Fibroblast of skin of right biceps (primary cell): ENCODE measurements at regions not wholly inside any gene's neighbourhood (a gene's known extent, or its start where the extent isn't known, plus 50 kb on each side); places are given as distances from the start of the nearest gene placed in this dataset.

Experiments used
- DNase-seq: peaks from one replicate; pipeline ENCODE4 v3.0.0-alpha.2; 2013

DNA sequence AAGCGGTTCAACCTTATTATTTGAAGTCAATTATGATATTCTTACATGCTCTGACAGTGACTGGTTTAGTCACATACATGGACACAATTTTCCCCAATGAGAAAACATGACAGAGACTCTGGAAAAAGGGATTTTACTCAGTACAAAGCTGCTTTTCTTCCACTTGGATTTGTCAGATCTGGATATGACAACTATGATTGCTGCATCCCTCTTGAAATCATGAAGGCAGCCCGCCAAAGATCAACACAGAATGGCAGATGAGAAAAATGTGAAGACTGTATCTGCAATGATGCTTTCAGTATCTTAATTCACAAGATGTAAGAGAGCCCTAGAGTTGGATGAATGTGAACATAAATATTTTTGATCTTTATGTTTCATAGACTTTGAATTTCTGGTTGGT lies 439.6 kb downstream of the CDH8 start:
- no peak for DNase-seq

DNA sequence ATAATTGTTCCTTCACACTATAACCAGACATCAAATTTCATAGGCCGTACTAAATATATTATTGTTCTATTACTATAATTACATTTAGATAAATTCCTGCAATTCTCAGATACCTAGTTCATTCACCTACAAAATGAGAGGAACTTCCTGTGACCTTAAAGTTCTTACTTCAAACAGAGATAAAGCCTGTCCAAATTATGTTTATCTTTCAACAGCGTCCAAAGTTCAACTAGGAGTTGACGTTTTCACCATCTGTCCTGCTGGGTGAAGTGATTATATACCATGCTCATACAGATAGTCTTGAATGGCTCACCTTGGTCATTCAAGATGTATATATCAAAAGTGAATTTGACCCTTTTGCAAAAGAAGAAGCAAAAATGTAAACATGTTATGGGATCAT lies 440.6 kb downstream of the CDH8 start:
- DNase-seq, result no peak

GRCh38 chr16:61590577-61590976 lies 445.7 kb downstream of the CDH8 start:
- DNase-seq, result no peak

DNA sequence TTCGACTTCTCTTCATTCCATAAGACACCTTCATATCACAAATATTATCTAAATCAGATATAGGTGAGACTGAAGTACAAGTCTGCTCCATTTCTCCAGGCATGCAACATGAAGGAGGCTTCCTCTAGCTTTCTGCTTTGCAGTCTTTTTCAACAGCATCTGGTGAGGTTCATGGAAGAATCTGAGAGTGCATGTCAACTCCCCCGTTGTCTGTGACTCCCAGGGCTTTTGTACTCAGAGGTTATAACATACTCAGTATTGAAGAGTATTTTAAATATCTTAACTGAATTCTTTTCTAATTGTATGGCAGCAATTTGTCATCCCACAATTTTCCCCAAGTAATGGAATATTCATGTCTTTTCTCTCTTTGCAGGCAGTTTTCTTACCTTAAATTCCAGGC lies 448.7 kb downstream of the CDH8 start:
- no peak for DNase-seq

GRCh38 chr16:61581417-61582046 lies 454.7 kb downstream of the CDH8 start:
- DNase-seq, result no peak

- DNase-seq, result no peak
Observed at GRCh38 chr16:61580579-61580978, 455.7 kb downstream of the CDH8 start.

- no peak for DNase-seq
Observed at GRCh38 chr16:61579195-61579594, 457.0 kb downstream of the CDH8 start.

DNA sequence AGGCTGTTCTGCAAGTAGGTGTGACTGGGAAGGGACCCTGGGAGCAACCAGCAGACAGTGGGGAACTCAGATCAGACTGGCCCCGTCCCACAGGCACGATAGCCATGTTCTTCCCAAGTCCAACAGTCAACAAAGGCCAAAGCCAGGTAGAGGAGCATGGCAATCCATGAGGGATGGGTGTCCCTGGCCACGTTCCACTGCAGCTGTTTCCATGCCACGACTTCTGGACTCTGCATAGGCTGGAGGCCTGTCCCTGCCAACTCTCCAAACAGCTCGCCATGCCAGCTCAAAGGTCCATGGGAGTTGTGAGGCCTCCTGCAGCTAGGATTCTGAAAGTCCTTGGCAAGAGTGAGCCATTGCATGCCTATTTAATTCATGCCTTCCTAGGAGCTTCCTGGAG lies 459.8 kb downstream of the CDH8 start:
- DNase-seq, result no peak

GRCh38 chr16:61575617-61576016 lies 460.6 kb downstream of the CDH8 start:
- DNase-seq, result no peak

GRCh38 chr16:61569028-61569427 lies 467.2 kb downstream of the CDH8 start:
- DNase-seq, result peak; percentile 20

- DNase-seq, result no peak
Observed at GRCh38 chr16:61564716-61565115, 471.5 kb downstream of the CDH8 start.

DNA sequence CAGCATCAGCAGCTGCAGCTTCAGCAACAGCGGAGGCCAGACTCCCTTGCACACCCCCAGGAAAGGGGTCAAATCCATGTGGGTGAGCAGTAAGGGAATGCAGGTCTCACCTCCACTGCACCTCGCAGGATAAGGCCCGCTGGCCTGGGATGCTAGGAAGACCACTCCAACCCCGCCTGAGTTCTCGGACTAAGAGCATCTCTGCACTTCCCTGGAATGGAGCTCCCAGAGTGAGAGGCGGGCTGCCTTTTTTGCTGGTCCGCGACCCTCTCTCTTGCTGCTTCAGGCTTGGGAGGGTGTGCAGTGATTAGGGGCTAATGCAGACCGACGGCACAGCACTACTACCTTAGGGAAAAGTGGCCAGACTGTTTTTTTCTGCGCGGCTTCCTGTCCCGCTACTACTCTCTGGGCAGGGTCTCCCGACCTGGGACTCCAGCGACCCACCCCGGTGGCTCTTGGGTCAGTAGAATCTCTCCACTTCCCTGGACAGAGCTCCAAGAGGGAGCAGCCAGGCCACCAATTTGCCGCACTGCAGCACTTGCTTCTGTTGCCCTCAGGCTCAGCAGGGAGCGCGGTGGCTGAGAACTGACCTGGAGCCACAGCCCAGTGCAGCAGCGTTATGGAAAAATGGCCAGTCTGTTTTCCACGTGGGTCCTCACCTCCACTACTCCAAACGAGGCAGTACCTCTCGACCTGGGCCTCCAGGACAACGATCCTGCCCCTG lies 480.4 kb downstream of the CDH8 start:
- no peak for DNase-seq

DNA sequence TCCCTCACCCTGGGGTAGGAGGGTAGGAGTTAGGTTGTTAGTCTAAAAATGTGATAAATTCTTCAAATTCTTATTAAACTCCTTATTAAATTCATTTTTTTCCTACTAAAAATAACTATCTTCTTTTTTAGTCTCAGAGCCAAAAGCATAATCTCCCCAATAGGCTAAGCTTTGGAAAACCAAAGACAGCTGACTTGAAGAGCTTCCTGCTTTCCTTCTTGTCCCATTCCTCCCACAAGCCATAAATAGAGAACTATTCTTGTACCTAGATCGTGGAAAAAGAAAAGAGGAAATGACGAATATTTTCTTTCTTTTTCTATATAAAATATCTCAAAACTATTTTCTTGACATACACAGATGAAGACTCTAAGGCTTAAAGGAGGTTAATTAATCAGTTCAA lies 486.9 kb downstream of the CDH8 start:
- no peak for DNase-seq

- DNase-seq, result peak; percentile 12
Observed at GRCh38 chr16:61547626-61548025, 488.6 kb downstream of the CDH8 start.

DNA sequence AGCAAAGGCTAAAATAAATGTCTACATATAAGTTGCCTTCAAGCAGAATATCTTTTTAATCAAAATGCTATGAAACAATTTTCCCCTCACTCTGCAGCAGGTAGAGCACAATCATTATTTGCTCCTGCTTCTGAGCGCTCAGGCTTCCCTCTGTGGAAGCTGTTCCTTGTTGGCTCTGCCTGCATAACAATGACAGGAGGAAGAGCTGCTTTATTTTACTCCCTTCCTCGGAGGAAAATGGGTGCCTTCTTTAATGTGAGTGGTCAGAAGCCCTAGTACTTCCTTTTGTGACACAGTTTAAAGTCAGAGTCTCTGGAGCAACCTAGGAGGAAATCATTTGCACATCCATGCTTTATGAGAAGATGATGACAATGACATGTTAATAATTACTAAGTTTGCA lies 492.1 kb downstream of the CDH8 start:
- no peak for DNase-seq

- no peak for DNase-seq
Observed at GRCh38 chr16:61540216-61540615, 496.0 kb downstream of the CDH8 start.

GRCh38 chr16:61530697-61531096 lies 505.5 kb downstream of the CDH8 start:
- no peak for DNase-seq

DNA sequence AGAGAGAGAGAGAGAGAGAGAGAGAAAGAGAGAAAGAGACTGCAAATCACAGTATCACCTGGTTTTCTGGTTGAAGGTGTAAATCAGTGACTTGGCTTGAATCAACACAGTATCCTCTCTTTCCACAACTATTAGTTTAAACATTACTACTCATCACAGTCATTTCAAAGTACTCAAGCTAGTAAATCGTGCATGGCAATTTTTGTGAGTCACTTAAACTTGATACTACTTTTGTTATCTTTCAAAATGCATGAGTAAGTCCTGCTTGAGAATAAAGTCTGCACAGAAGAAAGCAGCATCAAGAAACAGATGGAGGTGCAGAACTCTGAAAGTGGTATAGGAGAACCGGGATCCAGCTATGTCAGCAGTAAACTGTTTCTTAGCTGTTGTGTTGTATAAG lies 535.4 kb downstream of the CDH8 start:
- DNase-seq, result no peak

DNA sequence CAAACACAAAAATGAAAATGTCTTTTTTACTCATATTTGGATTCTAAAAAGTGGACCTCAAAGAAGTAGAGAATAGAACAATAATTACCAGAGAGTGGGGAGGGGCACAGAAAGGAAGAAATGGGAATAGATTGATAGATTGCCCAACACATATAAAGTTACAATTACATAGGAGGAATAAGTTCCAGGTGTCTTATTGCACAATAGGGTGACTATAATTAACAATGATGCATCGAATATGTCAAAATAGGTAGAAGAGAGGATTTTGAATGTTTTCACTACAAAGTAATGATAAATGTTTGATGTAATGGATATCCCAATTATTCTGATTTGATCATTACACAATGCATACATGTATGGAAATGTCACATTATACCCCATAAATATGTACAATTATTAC lies 556.0 kb downstream of the CDH8 start:
- DNase-seq, result no peak

GRCh38 chr16:61471737-61472136 lies 564.5 kb downstream of the CDH8 start:
- no peak for DNase-seq

- no peak for DNase-seq
Observed at GRCh38 chr16:61471023-61471422, 565.2 kb downstream of the CDH8 start.

DNA sequence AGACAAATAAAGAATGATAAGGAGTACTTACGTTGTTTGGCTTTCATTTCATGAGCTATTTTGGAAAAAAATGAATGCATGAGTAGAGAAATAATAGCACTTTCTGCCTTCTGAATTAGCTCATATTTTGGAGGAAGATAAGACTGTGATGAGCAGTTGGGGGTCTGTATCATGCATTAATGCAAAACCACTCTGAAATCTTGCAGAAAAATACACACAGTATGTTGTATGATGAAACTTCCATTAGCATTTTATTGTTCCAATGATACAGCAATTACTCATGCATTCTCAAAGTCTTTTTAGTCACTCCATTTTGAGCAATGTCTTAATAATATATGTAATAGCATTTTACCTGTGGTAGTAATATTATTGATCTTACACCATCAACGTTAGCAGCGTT lies 571.0 kb downstream of the CDH8 start:
- DNase-seq, result no peak

DNA sequence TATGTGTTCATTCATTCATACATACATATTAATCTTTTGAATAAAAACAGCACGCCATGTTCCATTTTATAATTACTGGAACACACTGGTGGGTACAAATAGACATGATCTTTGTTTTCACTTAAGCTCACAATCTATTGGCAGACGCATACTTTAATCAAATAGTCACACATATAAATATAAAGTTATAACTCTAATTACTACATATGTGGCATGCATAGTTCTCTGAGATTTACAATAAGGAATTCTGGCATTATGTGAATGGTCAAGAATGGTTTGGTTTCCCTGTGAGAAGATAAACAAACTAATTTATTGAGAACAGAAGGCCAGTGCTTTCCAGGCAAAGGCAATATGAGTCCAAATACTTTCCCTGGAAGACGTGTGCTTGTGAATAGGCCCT lies 576.2 kb downstream of the CDH8 start:
- DNase-seq, result no peak

DNA sequence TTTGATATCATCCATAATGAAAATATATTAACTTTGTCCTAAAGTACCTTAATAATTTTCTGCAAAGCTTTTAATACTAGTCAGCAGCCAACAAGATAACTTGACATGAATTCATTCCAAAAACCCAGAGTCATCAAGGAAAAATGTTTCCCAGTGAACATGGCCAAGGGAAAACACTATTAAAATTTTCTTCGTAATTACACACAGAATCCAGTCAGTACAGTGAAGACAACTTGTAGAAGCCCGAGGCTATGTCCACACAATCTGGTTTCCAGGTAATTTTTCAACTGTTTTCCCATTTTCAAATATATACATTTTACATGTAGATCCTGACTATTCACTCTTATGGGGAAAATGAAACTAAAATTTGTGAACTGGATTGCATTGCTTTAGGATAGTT lies 600.9 kb downstream of the CDH8 start:
- DNase-seq, result peak; percentile 26

DNA sequence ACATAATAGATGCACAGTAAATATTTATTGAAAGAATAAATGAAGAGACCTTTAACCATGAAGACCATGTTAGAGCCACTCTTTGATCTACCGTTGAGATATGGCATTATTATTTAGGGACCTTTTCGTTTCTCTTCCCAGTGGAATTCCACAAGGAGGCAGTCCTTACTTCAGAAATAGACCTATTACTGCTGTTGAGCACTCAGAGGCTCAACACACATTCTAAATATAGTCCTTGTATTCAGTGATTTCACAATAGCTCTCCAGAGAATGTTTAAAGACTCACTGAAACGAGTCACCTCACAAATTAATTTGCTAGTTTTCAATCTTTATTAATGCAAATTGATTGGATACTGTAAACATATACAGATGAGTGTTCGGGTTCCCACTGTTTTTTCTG lies 603.8 kb downstream of the CDH8 start:
- peak; percentile 28 for DNase-seq
